ENCODE measurements at regions not wholly inside any gene's neighbourhood (a gene's known extent, or its start where the extent isn't known, plus 50 kb on each side); places are given as distances from the start of the nearest gene placed in this dataset.
"Not testable (repeated sequence)": the region's sequence is repeated elsewhere in the genome, so short reads cannot be mapped to it uniquely, and the experiment has no call there.

DNA sequence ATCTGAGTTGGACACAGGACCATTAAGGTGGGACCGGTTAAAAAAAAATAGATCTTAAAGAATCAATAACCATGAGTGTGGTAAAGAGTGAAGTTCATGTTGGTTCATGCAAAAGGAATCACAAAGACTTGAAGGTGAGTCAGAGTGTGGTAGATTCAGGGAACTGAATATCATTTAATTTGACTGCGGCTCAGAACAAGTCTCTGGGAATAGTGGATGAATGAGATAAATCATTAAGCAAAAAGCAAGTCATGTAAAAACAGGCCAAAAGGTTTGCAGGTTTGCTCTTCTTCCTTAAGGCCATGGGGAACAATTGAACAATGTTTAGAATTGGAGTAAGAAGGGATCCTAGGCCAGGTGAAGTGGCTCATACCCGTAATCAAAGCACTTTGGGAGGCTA is 385.8 kb downstream of the ETV1 start:
- no peak overlapping the region for H3K4me3 ChIP-seq (ENCODE audit: low read depth in 1 of 2, low read length in 2 of 2)
- H3K27me3 ChIP-seq (ENCODE audit: control insufficient read depth in 1 of 2, insufficient read depth in 2 of 2, low read length in 2 of 2), result no peaks in the 10 kb centered on the region
- peaks cover 6 to 7% of the 10 kb centered on the region in 2 donors for H3K9me3 ChIP-seq (ENCODE audit: control insufficient read depth in 1 of 2, low read length in 2 of 2)
- H3K4me1 ChIP-seq (ENCODE audit: control insufficient read depth in 1 of 2, insufficient read depth in 2 of 2, low read length in 2 of 2), result no peaks in the 10 kb centered on the region
- no peak overlapping the region for H3K27ac ChIP-seq (ENCODE audit: low read depth, low read length)
- H3K36me3 ChIP-seq (ENCODE audit: control insufficient read depth in 1 of 2, insufficient read depth in 2 of 2, low read length in 2 of 2), result no peaks in the 10 kb centered on the region
- no peak overlapping the region for H3K9ac ChIP-seq (ENCODE audit: low read depth in 1 of 2, low read length in 2 of 2)

DNA sequence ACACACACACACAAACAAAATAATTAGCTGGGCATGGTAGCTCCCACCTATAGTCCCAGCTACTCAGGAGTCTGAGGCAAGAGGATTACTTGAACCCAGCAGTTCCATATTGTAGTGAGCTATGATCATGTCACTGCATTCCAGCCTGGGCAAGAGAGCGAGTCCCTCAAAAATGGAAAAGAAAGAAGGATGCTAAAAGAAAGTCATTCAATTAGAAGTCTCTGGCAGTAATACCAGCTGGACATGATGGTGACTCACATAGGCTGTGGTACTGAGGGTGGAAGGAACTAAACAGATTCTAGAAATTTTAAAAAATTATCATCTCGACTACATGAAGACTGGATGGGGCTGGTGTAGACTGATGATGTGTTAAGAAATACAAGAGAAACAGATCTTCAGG is 385.3 kb downstream of the ETV1 start:
- H3K9ac ChIP-seq (ENCODE audit: low read depth in 1 of 2, low read length in 2 of 2), result no peak overlapping the region
- no peak overlapping the region for H3K27ac ChIP-seq (ENCODE audit: low read depth, low read length)
- peaks cover 6 to 7% of the 10 kb centered on the region in 2 donors for H3K9me3 ChIP-seq (ENCODE audit: control insufficient read depth in 1 of 2, low read length in 2 of 2)
- H3K4me1 ChIP-seq (ENCODE audit: control insufficient read depth in 1 of 2, insufficient read depth in 2 of 2, low read length in 2 of 2), result no peaks in the 10 kb centered on the region
- no peaks in the 10 kb centered on the region for H3K27me3 ChIP-seq (ENCODE audit: control insufficient read depth in 1 of 2, insufficient read depth in 2 of 2, low read length in 2 of 2)
- no peak overlapping the region for H3K4me3 ChIP-seq (ENCODE audit: low read depth in 1 of 2, low read length in 2 of 2)
- no peaks in the 10 kb centered on the region for H3K36me3 ChIP-seq (ENCODE audit: control insufficient read depth in 1 of 2, insufficient read depth in 2 of 2, low read length in 2 of 2)

DNA sequence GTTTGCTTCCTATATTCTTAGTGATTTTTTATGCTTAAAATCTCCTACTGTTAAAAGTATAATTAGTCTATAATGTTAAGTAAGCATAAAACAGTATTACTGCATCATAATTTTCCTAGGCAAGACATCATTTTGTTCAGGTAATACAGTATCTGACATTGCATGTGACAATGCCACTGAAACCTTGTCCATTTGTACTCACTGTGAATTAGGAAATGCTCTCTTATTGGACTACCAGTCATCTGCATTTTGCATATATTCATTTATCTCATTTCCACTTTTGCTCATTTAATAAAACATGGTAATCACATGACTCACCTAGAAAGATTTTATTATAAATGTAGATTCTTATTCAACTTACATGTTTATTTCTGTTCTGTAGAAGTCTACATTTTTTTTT is 379.1 kb downstream of the ETV1 start:
- Histone ChIP-seq H3K4me1 (ENCODE audit: control insufficient read depth in 1 of 2, insufficient read depth in 2 of 2, low read length in 2 of 2) (no peaks in the 10 kb centered on the region), H3K9ac (ENCODE audit: low read depth in 1 of 2, low read length in 2 of 2) (no peak overlapping the region), H3K9me3 (ENCODE audit: control insufficient read depth in 1 of 2, low read length in 2 of 2) (peaks cover 6 to 7% of the 10 kb centered on the region in 2 donors), H3K4me3 (ENCODE audit: low read depth in 1 of 2, low read length in 2 of 2) (no peak overlapping the region), H3K27ac (ENCODE audit: low read depth, low read length) (no peak overlapping the region), H3K27me3 (ENCODE audit: control insufficient read depth in 1 of 2, insufficient read depth in 2 of 2, low read length in 2 of 2) (no peaks in the 10 kb centered on the region), H3K36me3 (ENCODE audit: control insufficient read depth in 1 of 2, insufficient read depth in 2 of 2, low read length in 2 of 2) (no peaks in the 10 kb centered on the region)

DNA sequence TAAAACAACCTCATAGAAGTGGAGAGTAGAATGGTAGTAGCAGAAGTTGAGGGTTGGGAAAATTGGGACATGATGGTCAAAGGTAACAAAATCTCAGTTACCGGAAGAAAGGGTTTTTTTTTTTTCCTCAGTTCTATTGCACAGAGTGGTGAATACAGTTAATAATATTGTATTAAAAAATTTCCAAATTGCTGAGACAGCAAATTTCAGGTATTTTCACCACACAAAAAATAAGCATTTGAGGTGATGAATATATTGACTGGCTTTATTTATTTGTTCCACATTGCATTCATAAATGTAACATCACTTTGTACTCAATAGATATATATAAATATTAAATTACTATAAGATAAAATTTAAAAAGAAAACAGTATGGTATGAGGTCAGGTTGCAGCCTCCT is 373.8 kb downstream of the ETV1 start:
- Histone ChIP-seq H3K4me3 (ENCODE audit: low read depth in 1 of 2, low read length in 2 of 2) (no peak overlapping the region), H3K9ac (ENCODE audit: low read depth in 1 of 2, low read length in 2 of 2) (no peak overlapping the region), H3K4me1 (ENCODE audit: control insufficient read depth in 1 of 2, insufficient read depth in 2 of 2, low read length in 2 of 2) (no peaks in the 10 kb centered on the region), H3K9me3 (ENCODE audit: control insufficient read depth in 1 of 2, low read length in 2 of 2) (no peaks in the 10 kb centered on the region), H3K36me3 (ENCODE audit: control insufficient read depth in 1 of 2, insufficient read depth in 2 of 2, low read length in 2 of 2) (no peaks in the 10 kb centered on the region), H3K27me3 (ENCODE audit: control insufficient read depth in 1 of 2, insufficient read depth in 2 of 2, low read length in 2 of 2) (no peaks in the 10 kb centered on the region), H3K27ac (ENCODE audit: low read depth, low read length) (no peak overlapping the region)

DNA sequence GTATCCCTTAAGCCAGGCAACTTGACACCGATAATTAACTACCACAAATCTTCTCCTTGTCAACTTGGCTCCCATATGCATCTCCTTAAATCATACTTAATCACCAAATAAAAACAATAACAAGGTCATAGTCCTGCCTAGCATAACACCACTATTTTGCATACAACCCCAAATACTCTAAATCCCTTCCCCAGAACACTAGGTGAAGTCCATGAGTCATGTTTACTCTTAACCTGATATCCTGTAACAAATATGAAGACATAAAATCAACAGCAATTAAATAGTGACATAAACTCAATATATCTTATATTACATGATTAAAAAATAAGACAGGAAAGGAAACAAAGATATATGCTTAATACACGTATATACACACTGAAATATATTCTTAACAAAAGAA is 362.0 kb downstream of the ETV1 start:
- Histone ChIP-seq H3K27me3 (ENCODE audit: control insufficient read depth in 1 of 2, insufficient read depth in 2 of 2, low read length in 2 of 2) (no peaks in the 10 kb centered on the region), H3K27ac (ENCODE audit: low read depth, low read length) (no peak overlapping the region), H3K36me3 (ENCODE audit: control insufficient read depth in 1 of 2, insufficient read depth in 2 of 2, low read length in 2 of 2) (no peaks in the 10 kb centered on the region), H3K4me1 (ENCODE audit: control insufficient read depth in 1 of 2, insufficient read depth in 2 of 2, low read length in 2 of 2) (no peaks in the 10 kb centered on the region), H3K9me3 (ENCODE audit: control insufficient read depth in 1 of 2, low read length in 2 of 2) (no peaks in the 10 kb centered on the region), H3K9ac (ENCODE audit: low read depth in 1 of 2, low read length in 2 of 2) (no peak overlapping the region), H3K4me3 (ENCODE audit: low read depth in 1 of 2, low read length in 2 of 2) (no peak overlapping the region)

DNA sequence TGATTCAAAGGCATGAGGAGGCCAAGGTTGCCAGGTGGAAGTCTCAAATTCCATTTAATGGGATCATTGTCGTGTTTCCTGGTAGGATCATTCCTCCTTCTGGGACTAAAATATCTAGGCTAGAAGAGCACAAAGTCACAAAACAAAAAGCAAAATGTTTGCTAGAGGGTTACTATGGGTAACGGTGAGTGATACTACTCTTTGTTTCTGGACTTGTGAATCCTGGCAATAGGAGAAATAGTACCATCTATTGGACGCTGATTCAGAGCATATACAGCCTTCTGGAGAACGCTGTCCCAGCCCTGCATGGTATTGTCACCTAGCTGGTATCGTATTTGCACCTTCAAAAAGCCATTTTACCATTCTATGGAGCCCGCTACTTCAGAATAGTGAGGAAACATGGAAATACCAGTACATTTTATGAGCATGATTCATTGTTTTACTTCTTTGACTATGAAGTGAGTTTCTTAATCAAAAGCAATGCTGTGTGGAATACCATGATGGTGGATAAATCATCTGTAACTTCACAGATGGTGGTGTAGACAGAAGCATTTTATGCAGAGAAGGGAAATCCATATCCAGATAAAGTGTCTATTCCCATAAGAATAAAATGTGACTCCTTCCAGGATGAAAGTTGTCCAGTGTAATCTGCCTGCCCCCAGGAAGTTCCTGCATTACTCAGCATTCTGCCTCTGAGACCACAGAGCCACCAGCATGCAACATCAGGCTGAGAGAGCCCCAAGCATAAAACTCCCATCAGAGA is 361.0 kb downstream of the ETV1 start:
- H3K9me3 ChIP-seq (ENCODE audit: control insufficient read depth in 1 of 2, low read length in 2 of 2), result no peaks in the 10 kb centered on the region
- no peaks in the 10 kb centered on the region for H3K27me3 ChIP-seq (ENCODE audit: control insufficient read depth in 1 of 2, insufficient read depth in 2 of 2, low read length in 2 of 2)
- no peak overlapping the region for H3K9ac ChIP-seq (ENCODE audit: low read depth in 1 of 2, low read length in 2 of 2)
- H3K36me3 ChIP-seq (ENCODE audit: control insufficient read depth in 1 of 2, insufficient read depth in 2 of 2, low read length in 2 of 2), result no peaks in the 10 kb centered on the region
- H3K27ac ChIP-seq (ENCODE audit: low read depth, low read length), result no peak overlapping the region
- no peak overlapping the region for H3K4me3 ChIP-seq (ENCODE audit: low read depth in 1 of 2, low read length in 2 of 2)
- H3K4me1 ChIP-seq (ENCODE audit: control insufficient read depth in 1 of 2, insufficient read depth in 2 of 2, low read length in 2 of 2), result no peaks in the 10 kb centered on the region

DNA sequence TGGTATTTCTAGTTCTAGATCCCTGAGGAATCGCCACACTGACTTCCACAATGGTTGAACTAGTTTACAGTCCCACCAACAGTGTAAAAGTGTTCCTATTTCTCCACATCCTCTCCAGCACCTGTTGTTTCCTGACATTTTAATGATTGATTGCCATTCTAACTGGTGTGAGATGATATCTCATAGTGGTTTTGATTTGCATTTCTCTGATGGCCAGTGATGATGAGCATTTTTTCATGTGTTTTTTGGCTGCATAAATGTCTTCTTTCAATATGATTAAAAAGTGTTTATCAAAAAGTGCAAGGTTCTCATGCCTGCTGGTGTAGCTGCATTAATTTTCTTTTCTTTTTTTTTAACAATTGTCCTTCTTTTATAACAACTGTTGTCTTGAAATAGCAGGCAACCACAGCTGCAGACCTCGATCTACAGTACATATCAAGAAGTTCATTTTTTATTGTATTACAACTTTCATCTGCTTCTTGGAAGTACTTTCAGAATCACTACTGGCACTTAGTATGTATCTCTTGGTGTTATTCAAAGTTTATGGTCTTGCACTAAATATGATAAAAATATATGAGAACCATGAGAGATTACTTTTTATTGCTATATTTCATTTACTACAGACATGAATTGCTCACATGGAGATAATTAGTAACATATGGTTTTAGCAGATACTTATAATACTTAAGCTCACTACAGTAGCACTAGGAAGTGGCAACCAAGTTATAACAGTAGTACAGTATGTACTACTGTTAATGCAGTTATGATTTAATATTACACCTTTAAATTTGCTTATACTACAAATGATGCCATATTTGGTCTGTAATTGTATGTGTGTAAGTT is 358.0 kb downstream of the ETV1 start:
- H3K9ac ChIP-seq (ENCODE audit: low read depth in 1 of 2, low read length in 2 of 2); H3K36me3 ChIP-seq (ENCODE audit: control insufficient read depth in 1 of 2, insufficient read depth in 2 of 2, low read length in 2 of 2); H3K4me3 ChIP-seq (ENCODE audit: low read depth in 1 of 2, low read length in 2 of 2); H3K4me1 ChIP-seq (ENCODE audit: control insufficient read depth in 1 of 2, insufficient read depth in 2 of 2, low read length in 2 of 2); H3K27me3 ChIP-seq (ENCODE audit: control insufficient read depth in 1 of 2, insufficient read depth in 2 of 2, low read length in 2 of 2); H3K27ac ChIP-seq (ENCODE audit: low read depth, low read length); H3K9me3 ChIP-seq (ENCODE audit: control insufficient read depth in 1 of 2, low read length in 2 of 2): not testable (repeated sequence)

DNA sequence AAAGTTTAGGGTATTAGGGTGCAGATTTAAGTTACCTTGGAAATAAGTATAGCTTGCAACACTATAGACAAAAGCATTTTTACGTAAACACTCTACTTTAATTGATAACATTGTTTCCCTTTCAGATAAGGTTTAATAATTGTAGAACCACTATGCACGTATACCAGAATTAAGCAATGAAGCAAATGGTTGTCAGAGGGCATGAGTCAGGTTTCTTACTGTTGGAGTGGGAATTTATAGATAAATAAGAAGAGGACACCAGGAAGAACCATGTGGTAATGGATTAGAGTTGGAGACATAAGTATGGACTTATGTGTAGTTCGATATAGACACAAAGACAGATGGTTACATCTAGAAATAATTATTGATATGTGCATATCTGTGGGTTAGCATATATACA is 355.6 kb downstream of the ETV1 start:
- H3K9ac ChIP-seq (ENCODE audit: low read depth in 1 of 2, low read length in 2 of 2), result no peak overlapping the region
- H3K4me1 ChIP-seq (ENCODE audit: control insufficient read depth in 1 of 2, insufficient read depth in 2 of 2, low read length in 2 of 2), result no peaks in the 10 kb centered on the region
- H3K27ac ChIP-seq (ENCODE audit: low read depth, low read length), result no peak overlapping the region
- no peaks in the 10 kb centered on the region for H3K36me3 ChIP-seq (ENCODE audit: control insufficient read depth in 1 of 2, insufficient read depth in 2 of 2, low read length in 2 of 2)
- H3K27me3 ChIP-seq (ENCODE audit: control insufficient read depth in 1 of 2, insufficient read depth in 2 of 2, low read length in 2 of 2), result no peaks in the 10 kb centered on the region
- no peaks in the 10 kb centered on the region for H3K9me3 ChIP-seq (ENCODE audit: control insufficient read depth in 1 of 2, low read length in 2 of 2)
- no peak overlapping the region for H3K4me3 ChIP-seq (ENCODE audit: low read depth in 1 of 2, low read length in 2 of 2)

DNA sequence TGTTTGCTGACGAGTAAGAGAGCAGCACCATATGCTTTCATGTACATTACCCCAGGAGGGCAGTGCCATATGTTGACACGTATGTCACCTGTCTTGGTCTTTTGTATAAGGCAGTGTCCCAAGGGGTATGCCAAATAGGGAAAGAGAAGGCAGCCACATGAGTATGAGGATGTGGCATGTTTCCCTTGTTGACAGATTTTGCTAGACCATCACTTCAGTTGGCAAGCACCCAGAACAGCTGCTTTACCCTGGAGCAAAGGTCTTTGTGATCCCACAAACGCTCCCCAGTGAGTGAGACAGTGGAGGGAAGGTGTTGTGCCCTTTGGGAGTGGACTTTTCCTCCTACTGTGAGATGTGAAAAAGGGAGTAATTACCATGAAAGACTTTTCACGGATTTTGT is 350.1 kb downstream of the ETV1 start:
- Histone ChIP-seq H3K27ac (ENCODE audit: low read depth, low read length) (no peak overlapping the region), H3K27me3 (ENCODE audit: control insufficient read depth in 1 of 2, insufficient read depth in 2 of 2, low read length in 2 of 2) (no peaks in the 10 kb centered on the region), H3K9me3 (ENCODE audit: control insufficient read depth in 1 of 2, low read length in 2 of 2) (no peaks in the 10 kb centered on the region), H3K9ac (ENCODE audit: low read depth in 1 of 2, low read length in 2 of 2) (no peak overlapping the region), H3K4me3 (ENCODE audit: low read depth in 1 of 2, low read length in 2 of 2) (no peak overlapping the region), H3K4me1 (ENCODE audit: control insufficient read depth in 1 of 2, insufficient read depth in 2 of 2, low read length in 2 of 2) (no peaks in the 10 kb centered on the region), H3K36me3 (ENCODE audit: control insufficient read depth in 1 of 2, insufficient read depth in 2 of 2, low read length in 2 of 2) (no peaks in the 10 kb centered on the region)

DNA sequence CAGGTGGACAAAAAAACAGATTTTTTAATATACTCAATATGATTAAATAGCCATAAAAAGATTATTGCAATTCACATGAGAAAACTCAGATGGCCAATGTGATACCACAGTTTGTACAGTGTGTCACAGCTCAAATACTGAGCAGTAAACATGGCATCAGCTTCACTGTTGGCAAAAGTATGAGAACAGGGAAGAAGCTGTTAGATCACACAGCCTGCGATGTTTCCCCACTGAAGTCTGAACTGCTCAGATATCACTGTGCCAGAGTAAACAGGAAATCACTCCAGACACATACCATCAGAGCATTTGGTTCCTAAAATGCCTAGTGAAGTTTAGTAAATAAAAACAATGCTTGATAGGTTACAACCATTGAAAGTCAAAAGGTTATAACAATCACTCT is 347.8 kb downstream of the ETV1 start:
- Histone ChIP-seq H3K4me3 (ENCODE audit: low read depth in 1 of 2, low read length in 2 of 2) (no peak overlapping the region), H3K4me1 (ENCODE audit: control insufficient read depth in 1 of 2, insufficient read depth in 2 of 2, low read length in 2 of 2) (no peaks in the 10 kb centered on the region), H3K27ac (ENCODE audit: low read depth, low read length) (no peak overlapping the region), H3K27me3 (ENCODE audit: control insufficient read depth in 1 of 2, insufficient read depth in 2 of 2, low read length in 2 of 2) (no peaks in the 10 kb centered on the region), H3K9ac (ENCODE audit: low read depth in 1 of 2, low read length in 2 of 2) (no peak overlapping the region), H3K9me3 (ENCODE audit: control insufficient read depth in 1 of 2, low read length in 2 of 2) (no peaks in the 10 kb centered on the region), H3K36me3 (ENCODE audit: control insufficient read depth in 1 of 2, insufficient read depth in 2 of 2, low read length in 2 of 2) (no peaks in the 10 kb centered on the region)

Measured in duodenal mucosa (tissue), 2 donors.